GM21737 (cell line): ENCODE measurements at regions not wholly inside any gene's neighbourhood (a gene's known extent, or its start where the extent isn't known, plus 50 kb on each side); places are given as distances from the start of the nearest gene placed in this dataset.
"Not testable (repeated sequence)": the region's sequence is repeated elsewhere in the genome, so short reads cannot be mapped to it uniquely, and the experiment has no call there.

Experiments
- ATAC-seq: cut with Tn5 transposase; IDR thresholded peaks from one replicate; pipeline ENCODE4 v1.9.1; 2021; ENCODE audit warnings: mild to moderate bottlenecking, moderate library complexity; ENCODE audit not compliant: unreplicated experiment

- ATAC-seq: no peak
Observed at GRCh38 chr6:14290041-14290771, 172.6 kb downstream of the CD83 start.

GRCh38 chr6:14290772-14291330 lies 173.3 kb downstream of the CD83 start:
- ATAC-seq: no peak

GRCh38 chr6:14291331-14291730 lies 173.8 kb downstream of the CD83 start:
- ATAC-seq: no peak

- no peak for ATAC-seq
Observed at GRCh38 chr6:14292119-14292518, 174.5 kb downstream of the CD83 start.

GRCh38 chr6:14294270-14294951 lies 176.8 kb downstream of the CD83 start:
- ATAC-seq: no peak

GRCh38 chr6:14296698-14297097 lies 179.1 kb downstream of the CD83 start:
- ATAC-seq: not testable (repeated sequence)

GRCh38 chr6:14297118-14297517 lies 179.5 kb downstream of the CD83 start:
- not testable (repeated sequence) for ATAC-seq

- not testable (repeated sequence) for ATAC-seq
Observed at GRCh38 chr6:14300189-14300588, 182.6 kb downstream of the CD83 start.

GRCh38 chr6:14300721-14301120 lies 183.1 kb downstream of the CD83 start:
- ATAC-seq: not testable (repeated sequence)

- not testable (repeated sequence) for ATAC-seq
Observed at GRCh38 chr6:14301477-14301876, 183.9 kb downstream of the CD83 start.

GRCh38 chr6:14305131-14305530 lies 187.6 kb downstream of the CD83 start:
- ATAC-seq: no peak

GRCh38 chr6:14305624-14306023 lies 188.1 kb downstream of the CD83 start:
- no peak for ATAC-seq

GRCh38 chr6:14306151-14306906 lies 188.8 kb downstream of the CD83 start:
- ATAC-seq: no peak

GRCh38 chr6:14309516-14309915 lies 191.9 kb downstream of the CD83 start:
- ATAC-seq: no peak

- no peak for ATAC-seq
Observed at GRCh38 chr6:14309951-14310445, 192.4 kb downstream of the CD83 start.

- ATAC-seq: no peak
Observed at GRCh38 chr6:14310960-14311359, 193.4 kb downstream of the CD83 start.

GRCh38 chr6:14312587-14312986 lies 195.0 kb downstream of the CD83 start:
- ATAC-seq: no peak

- ATAC-seq: no peak
Observed at GRCh38 chr6:14313248-14313647, 195.7 kb downstream of the CD83 start.

- ATAC-seq: no peak
Observed at GRCh38 chr6:14315353-14315752, 197.8 kb downstream of the CD83 start.

- no peak for ATAC-seq
Observed at GRCh38 chr6:14316651-14317386, 199.2 kb downstream of the CD83 start.
